OCI-LY3 (cell line): ENCODE measurements at regions not wholly inside any gene's neighbourhood (a gene's known extent, or its start where the extent isn't known, plus 50 kb on each side); places are given as distances from the start of the nearest gene placed in this dataset.

ENCODE experiments used
- EZH2phosphoT487 ChIP-seq: fragments of 200-600 bp; shearing (Covaris generic); IDR thresholded peaks from 2 replicates; pipeline ENCODE4 v1.6.1; 2018; ENCODE audit warnings: antibody characterized with exemption, mixed run types, low read depth
- TF ChIP-seq, protein P1 (sequence below): fragments of 200-600, 300-600 bp; sonication (generic); IDR thresholded peaks from 2 replicates; pipeline ENCODE4 v1.5.1; 2014; ENCODE audit warnings: antibody characterized with exemption, low read length, low read depth

DNA sequence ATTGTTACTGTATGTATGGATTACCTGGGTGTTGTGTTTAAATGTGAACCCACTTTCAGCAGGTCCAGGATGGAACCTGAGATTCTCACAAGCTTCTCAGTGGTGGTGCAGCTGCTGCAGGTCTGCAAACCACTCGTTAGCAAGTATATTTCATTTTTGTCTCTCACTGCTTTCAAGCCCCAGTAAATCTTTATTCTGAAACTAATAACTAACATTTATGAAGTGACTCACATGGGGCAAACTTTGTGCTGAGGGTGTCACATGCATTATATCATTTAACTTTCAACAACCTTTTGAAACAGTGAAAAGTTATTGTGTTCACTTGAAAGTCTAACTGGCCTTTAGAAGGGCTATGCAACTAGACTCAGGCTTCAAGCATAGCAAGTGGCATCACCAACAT lies 98.9 kb upstream of the DYNLRB2 start:
- TF ChIP-seq, protein P1, sequence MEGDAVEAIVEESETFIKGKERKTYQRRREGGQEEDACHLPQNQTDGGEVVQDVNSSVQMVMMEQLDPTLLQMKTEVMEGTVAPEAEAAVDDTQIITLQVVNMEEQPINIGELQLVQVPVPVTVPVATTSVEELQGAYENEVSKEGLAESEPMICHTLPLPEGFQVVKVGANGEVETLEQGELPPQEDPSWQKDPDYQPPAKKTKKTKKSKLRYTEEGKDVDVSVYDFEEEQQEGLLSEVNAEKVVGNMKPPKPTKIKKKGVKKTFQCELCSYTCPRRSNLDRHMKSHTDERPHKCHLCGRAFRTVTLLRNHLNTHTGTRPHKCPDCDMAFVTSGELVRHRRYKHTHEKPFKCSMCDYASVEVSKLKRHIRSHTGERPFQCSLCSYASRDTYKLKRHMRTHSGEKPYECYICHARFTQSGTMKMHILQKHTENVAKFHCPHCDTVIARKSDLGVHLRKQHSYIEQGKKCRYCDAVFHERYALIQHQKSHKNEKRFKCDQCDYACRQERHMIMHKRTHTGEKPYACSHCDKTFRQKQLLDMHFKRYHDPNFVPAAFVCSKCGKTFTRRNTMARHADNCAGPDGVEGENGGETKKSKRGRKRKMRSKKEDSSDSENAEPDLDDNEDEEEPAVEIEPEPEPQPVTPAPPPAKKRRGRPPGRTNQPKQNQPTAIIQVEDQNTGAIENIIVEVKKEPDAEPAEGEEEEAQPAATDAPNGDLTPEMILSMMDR: no peak
- no peak for TF ChIP-seq EZH2phosphoT487
